ENCODE measurements at regions not wholly inside any gene's neighbourhood (a gene's known extent, or its start where the extent isn't known, plus 50 kb on each side); places are given as distances from the start of the nearest gene placed in this dataset.

GRCh38 chr4:59848457-59848856, 1351.7 kb upstream of the ADGRL3 start:
- TF ChIP-seq CTCF (IDR thresholded peaks at IDR 0.05) (no peak), POLR2A (IDR thresholded peaks at IDR 0.05) (no peak)

Measured in heart left ventricle (tissue), 13 donors.